ENCODE measurements at regions not wholly inside any gene's neighbourhood (a gene's known extent, or its start where the extent isn't known, plus 50 kb on each side); places are given as distances from the start of the nearest gene placed in this dataset.

- TF ChIP-seq CTCF (IDR thresholded peaks at IDR 0.05; ENCODE audit: insufficient read depth, low read depth, low read length), result no peak
- H3K4me3 ChIP-seq (ENCODE audit: low read depth, low read length), result no peak overlapping the region
- no peak for DNase-seq (ENCODE audit: low read depth)
These were observed 542.4 kb downstream of the ACTR3B start for GRCh38 chr7:153301936-153302335.

GRCh38 chr7:153320005-153320404 lies 560.5 kb downstream of the ACTR3B start:
- TF ChIP-seq CTCF (IDR thresholded peaks at IDR 0.05; ENCODE audit: insufficient read depth, low read depth, low read length), result no peak
- no peak for DNase-seq (ENCODE audit: low read depth)
- H3K4me3 ChIP-seq (ENCODE audit: low read depth, low read length), result no peak overlapping the region

GRCh38 chr7:153320681-153321080 lies 561.1 kb downstream of the ACTR3B start:
- no peak for TF ChIP-seq CTCF (IDR thresholded peaks at IDR 0.05; ENCODE audit: insufficient read depth, low read depth, low read length)
- no peak for DNase-seq (ENCODE audit: low read depth)
- H3K4me3 ChIP-seq (ENCODE audit: low read depth, low read length), result no peak overlapping the region

GRCh38 chr7:153322991-153323390 lies 563.4 kb downstream of the ACTR3B start:
- DNase-seq (ENCODE audit: low read depth), result no peak
- no peak overlapping the region for H3K4me3 ChIP-seq (ENCODE audit: low read depth, low read length)
- TF ChIP-seq CTCF (IDR thresholded peaks at IDR 0.05; ENCODE audit: insufficient read depth, low read depth, low read length), result no peak

GRCh38 chr7:153324094-153324493 lies 564.5 kb downstream of the ACTR3B start:
- DNase-seq (ENCODE audit: low read depth), result no peak
- no peak for TF ChIP-seq CTCF (IDR thresholded peaks at IDR 0.05; ENCODE audit: insufficient read depth, low read depth, low read length)
- no peak overlapping the region for H3K4me3 ChIP-seq (ENCODE audit: low read depth, low read length)

- TF ChIP-seq CTCF (IDR thresholded peaks at IDR 0.05; ENCODE audit: insufficient read depth, low read depth, low read length), result no peak
- no peak overlapping the region for H3K4me3 ChIP-seq (ENCODE audit: low read depth, low read length)
- DNase-seq (ENCODE audit: low read depth), result no peak
These were observed 568.1 kb downstream of the ACTR3B start for GRCh38 chr7:153327683-153328082.

GRCh38 chr7:153331427-153331826 lies 571.9 kb downstream of the ACTR3B start:
- no peak for TF ChIP-seq CTCF (IDR thresholded peaks at IDR 0.05; ENCODE audit: insufficient read depth, low read depth, low read length)
- no peak overlapping the region for H3K4me3 ChIP-seq (ENCODE audit: low read depth, low read length)
- DNase-seq (ENCODE audit: low read depth), result no peak
